ENCODE measurements at regions not wholly inside any gene's neighbourhood (a gene's known extent, or its start where the extent isn't known, plus 50 kb on each side); places are given as distances from the start of the nearest gene placed in this dataset.
"Not testable (repeated sequence)": the region's sequence is repeated elsewhere in the genome, so short reads cannot be mapped to it uniquely, and the experiment has no call there.

DNA sequence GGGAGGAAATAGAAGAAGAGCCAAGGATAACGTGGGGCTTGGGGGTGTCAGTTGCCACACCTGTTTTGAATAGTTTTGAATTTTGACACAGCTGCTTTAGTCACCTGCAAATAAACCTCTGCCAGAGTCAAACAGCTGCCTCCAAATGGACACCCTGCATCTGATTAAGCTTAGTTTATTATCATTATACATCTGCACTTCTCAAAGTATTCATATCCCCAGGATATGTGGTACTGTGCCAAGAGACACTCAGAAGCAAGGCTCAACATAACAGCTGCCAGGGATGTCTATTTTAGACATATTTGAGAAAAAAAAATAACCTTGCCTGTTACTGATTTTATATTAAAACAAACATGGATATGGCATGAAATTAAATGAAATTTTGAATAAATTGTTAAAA is 122.5 kb upstream of the WDR75 start:
- peaks cover 1% of the 10 kb centered on the region for H3K36me3 Mint-ChIP-seq (ENCODE audit: low read depth)
- no peak for ATAC-seq
- CTCF ChIA-PET, result no interaction called here
- intact Hi-C loops (cut with DNase I, micrococcal nuclease), result no loop called here
- peaks cover 12% of the 10 kb centered on the region for H3K9me3 Mint-ChIP-seq (ENCODE audit: low read depth)
- no peaks in the 10 kb centered on the region for H3K27me3 Mint-ChIP-seq
- H3K27ac Mint-ChIP-seq, result no peak overlapping the region
- no peak for DNase-seq
- no peak overlapping the region for H3K4me3 Mint-ChIP-seq
- peaks cover 7% of the 10 kb centered on the region for H3K4me1 Mint-ChIP-seq
- POLR2A ChIA-PET, result no interaction called here

DNA sequence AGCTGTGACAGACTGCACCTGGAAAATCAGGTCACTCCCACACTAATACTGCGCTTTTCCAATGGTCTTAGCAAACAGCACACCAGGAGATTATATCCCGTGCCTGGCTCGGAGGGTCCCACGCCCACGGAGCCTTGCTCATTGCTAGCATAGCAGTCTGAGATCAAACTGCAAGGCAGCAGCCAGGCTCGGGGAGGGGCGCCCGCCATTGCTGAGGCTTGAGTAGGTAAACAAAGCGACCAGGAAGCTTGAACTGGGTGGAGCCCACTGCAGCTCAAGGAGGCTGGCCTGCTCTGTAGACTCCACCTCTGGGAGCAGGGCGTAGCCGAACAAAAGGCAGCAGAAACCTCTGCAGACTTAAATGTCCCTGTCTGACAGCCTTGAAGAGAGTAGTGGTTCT is 121.8 kb upstream of the WDR75 start:
- not testable (repeated sequence) for ATAC-seq

DNA sequence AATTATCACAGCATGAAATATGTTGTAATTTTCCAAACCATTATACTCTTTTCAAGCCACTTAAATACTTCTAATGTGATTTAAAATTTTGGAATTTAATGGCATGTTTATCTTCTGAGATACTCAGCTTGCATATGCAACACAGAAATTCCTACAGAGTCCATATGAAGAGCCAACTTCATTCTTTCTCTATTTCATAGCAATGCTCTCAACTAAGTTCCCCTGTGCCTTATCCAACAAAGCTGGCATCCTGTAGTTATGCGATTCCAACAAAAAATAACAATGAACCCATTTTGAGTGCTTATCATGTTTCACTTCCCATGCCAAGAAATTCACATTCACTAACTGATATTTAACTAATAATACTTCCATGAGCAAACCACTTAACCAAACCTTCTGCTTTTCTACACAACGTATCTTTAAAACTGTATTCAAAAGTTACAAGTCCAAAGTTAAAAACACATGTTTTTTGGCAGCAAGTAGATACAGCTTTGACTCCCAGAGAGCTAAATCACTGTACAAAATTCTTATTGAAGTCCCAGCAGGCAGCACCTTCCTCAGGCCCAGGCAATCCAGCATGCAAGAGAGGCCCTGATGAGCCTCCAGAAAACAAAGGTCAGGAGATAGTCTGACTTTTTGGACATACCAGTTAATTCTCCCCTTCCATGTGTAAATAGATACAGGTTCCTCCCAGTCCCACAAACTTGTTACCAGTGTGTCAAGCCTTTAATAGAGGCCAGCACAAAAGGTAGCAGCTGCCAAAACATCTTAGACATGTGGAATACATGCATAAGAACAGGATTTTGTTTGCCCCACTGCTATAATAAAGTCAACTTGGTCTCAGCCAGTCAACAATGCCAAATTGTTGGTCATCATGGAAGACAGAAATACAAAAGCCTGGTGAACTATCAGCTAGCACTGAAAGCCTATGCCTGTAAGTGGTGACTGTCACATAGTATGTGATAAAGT is 113.1 kb upstream of the WDR75 start:
- ATAC-seq (no peak), DNase-seq (no peak)
- Mint-ChIP-seq H3K9me3 (ENCODE audit: low read depth) (peaks cover 8% of the 10 kb centered on the region), H3K27ac (no peak overlapping the region), H3K36me3 (ENCODE audit: low read depth) (no peaks in the 10 kb centered on the region), H3K27me3 (no peaks in the 10 kb centered on the region), H3K4me1 (no peaks in the 10 kb centered on the region), H3K4me3 (no peak overlapping the region)
- intact Hi-C loops (cut with DNase I, micrococcal nuclease), result no loop called here
- ChIA-PET POLR2A (no interaction called here), CTCF (no interaction called here)

More for the DNA sequence above, 121.8 kb upstream of the WDR75 start:
- H3K27me3 Mint-ChIP-seq; CTCF ChIA-PET; H3K36me3 Mint-ChIP-seq (ENCODE audit: low read depth); H3K27ac Mint-ChIP-seq; H3K4me1 Mint-ChIP-seq; POLR2A ChIA-PET; DNase-seq; H3K4me3 Mint-ChIP-seq; intact Hi-C loops (cut with DNase I, micrococcal nuclease): not testable (repeated sequence)
- peaks cover 12% of the 10 kb centered on the region for H3K9me3 Mint-ChIP-seq (ENCODE audit: low read depth)

DNA sequence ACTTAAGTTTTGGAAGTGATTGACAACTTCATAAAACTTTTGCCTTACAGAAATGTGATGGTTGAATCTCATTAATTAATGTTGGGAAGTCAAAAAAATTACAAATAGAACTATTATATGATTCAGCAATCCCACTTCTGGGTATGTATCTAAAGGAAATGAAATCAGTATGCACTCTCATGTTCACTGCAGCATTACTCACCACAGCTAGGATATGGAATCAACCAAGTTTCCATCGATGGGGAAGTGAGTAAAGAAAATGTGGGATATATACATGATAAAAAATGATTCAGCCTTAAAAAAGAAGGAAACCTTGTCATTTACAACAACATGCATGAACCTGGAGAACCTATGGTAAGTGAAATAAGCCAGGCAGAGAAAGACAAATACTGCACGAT is 112.4 kb upstream of the WDR75 start:
- no peak overlapping the region for H3K4me3 Mint-ChIP-seq
- no peak for ATAC-seq
- no peaks in the 10 kb centered on the region for H3K4me1 Mint-ChIP-seq
- intact Hi-C loops (cut with DNase I, micrococcal nuclease), result no loop called here
- no peak for DNase-seq
- H3K27me3 Mint-ChIP-seq, result no peaks in the 10 kb centered on the region
- CTCF ChIA-PET, result interaction anchor here (1.3 kb wide), 1 partner anchor 186 kb away, joined by 4 read pairs; no protein-coding TSS in a partner anchor
- no peak overlapping the region for H3K27ac Mint-ChIP-seq
- peaks cover 8% of the 10 kb centered on the region for H3K9me3 Mint-ChIP-seq (ENCODE audit: low read depth)
- POLR2A ChIA-PET, result no interaction called here
- H3K36me3 Mint-ChIP-seq (ENCODE audit: low read depth), result no peaks in the 10 kb centered on the region

DNA sequence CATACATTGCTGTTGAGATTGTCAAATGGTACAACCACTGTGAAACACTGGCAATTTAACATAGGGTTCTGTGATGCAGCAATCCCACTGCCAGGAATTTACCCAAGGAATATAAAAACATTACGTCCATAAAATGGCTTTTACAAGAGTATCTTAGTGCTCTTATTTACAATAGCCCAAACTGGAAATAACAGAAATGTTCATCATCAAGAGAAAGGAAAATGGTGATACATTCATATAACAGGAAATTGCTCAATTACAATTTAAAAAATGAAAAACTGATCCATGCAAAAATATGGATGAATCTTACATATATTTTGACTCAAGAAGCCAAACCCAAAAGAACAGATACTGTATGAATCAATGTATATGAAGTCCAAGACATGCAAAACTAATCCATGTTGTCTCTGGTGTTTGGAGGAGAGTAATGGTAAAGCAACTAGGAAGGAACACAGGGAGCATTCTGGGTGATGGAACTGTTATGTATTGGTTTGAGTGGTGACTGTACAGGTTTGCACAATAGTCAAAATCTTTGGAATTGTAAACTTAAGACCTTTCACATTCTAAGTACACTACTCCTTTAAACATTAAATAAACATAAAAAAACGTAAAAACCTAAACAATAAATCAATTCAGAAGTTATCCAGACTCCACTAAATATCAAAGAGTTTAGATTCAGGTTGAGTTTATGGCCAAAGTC is 104.8 kb upstream of the WDR75 start:
- DNase-seq, result no peak
- CTCF ChIA-PET, result no interaction called here
- Mint-ChIP-seq H3K4me1 (no peaks in the 10 kb centered on the region), H3K36me3 (ENCODE audit: low read depth) (peaks cover 2% of the 10 kb centered on the region), H3K27ac (no peak overlapping the region), H3K4me3 (no peak overlapping the region), H3K27me3 (no peaks in the 10 kb centered on the region), H3K9me3 (ENCODE audit: low read depth) (peaks cover 22% of the 10 kb centered on the region)
- intact Hi-C loops (cut with DNase I, micrococcal nuclease), result no loop called here
- POLR2A ChIA-PET, result no interaction called here
- ATAC-seq, result no peak

DNA sequence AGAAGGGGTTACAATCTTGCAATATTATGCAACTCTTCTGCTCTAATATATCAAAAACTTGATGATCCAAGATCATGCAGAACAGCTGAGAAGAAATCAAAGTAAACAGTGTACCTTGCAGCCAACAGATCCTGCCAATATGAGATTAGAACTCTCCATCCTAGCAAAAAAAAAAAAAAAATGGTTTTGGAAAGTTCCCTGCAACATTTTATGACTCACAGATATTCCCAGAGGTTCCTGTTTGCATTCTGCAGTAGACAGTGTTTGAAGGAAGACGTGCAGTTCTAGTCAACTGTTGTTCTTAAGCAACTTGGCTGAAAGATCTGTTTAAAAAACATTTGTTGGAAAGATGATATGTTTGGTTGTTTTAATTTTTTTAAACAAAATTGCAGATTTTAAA is 103.6 kb upstream of the WDR75 start:
- H3K27me3 Mint-ChIP-seq, result no peaks in the 10 kb centered on the region
- POLR2A ChIA-PET, result no interaction called here
- ATAC-seq, result no peak
- no peak overlapping the region for H3K27ac Mint-ChIP-seq
- DNase-seq, result no peak
- intact Hi-C loops (cut with DNase I, micrococcal nuclease), result no loop called here
- H3K4me3 Mint-ChIP-seq, result no peak overlapping the region
- CTCF ChIA-PET, result interaction anchor here (0.7 kb wide), 1 partner anchor 243 kb away, joined by 3 read pairs; no protein-coding TSS in a partner anchor
- H3K4me1 Mint-ChIP-seq, result no peaks in the 10 kb centered on the region
- H3K36me3 Mint-ChIP-seq (ENCODE audit: low read depth), result peaks cover 2% of the 10 kb centered on the region
- peaks cover 17% of the 10 kb centered on the region for H3K9me3 Mint-ChIP-seq (ENCODE audit: low read depth)

DNA sequence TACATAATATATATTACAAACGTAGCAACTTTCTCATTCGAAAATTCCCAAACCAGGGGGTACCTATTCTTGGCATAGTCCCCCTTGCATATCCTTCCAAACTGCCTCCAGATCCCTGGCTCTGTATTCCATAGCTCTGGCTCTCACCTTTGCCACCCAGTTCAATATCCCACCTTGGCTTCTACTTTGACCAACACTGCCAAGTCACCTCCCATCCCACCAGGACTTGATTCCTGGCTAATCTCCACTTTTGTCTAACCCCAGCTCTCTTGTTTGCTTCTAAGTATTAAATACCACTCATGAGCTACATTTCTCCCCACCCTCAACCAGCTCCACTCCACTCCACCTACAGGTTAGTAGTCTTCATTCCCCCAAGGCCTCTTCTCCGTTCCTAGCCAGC is 103.2 kb upstream of the WDR75 start:
- ChIA-PET POLR2A (no interaction called here), CTCF (interaction anchor here (0.7 kb wide), 1 partner anchor 244 kb away, joined by 3 read pairs; no protein-coding TSS in a partner anchor)
- no peak for ATAC-seq
- intact Hi-C loops (cut with DNase I, micrococcal nuclease), result no loop called here
- DNase-seq, result no peak
- H3K27ac Mint-ChIP-seq, result no peak overlapping the region
- peaks cover 17% of the 10 kb centered on the region for H3K9me3 Mint-ChIP-seq (ENCODE audit: low read depth)
- H3K4me1 Mint-ChIP-seq, result no peaks in the 10 kb centered on the region
- peaks cover 2% of the 10 kb centered on the region for H3K36me3 Mint-ChIP-seq (ENCODE audit: low read depth)
- H3K27me3 Mint-ChIP-seq, result no peaks in the 10 kb centered on the region
- no peak overlapping the region for H3K4me3 Mint-ChIP-seq

DNA sequence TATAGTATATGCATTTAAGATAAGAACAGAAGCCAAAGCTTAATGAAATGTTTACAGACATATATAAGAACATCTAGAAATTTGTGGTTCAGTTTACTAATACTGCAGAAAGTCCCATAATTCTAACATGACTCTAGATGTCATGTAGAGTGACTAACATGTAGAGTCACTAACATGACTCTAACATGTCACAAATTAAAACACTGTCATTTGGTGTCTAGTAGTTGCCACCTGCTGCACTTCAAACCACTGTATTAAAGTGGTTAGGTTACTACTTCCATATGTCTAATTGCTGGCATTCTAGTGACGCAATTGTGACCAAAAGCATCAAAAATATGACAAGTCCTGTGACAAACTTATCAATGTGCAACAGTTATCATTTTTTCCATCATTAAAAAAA is 100.2 kb upstream of the WDR75 start:
- no peak for DNase-seq
- POLR2A ChIA-PET, result no interaction called here

DNA sequence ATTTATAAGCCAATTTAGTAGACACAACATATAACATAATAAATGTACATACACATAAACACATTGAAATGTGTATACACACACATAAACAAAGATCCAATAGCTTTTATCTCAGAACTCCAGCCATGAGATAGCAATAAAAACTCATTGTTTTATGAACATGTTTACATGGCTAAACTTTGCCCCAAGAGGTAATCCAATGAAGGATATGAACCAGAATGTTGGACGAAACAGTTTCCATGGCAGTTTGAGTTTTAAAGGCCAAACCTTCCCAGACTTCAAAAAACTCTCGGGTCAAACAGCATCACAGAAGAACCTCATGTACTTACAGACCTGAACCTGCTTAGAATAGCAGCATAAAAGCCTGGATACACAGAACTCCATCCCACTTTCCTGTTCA is 97.2 kb upstream of the WDR75 start:
- Mint-ChIP-seq H3K9me3 (ENCODE audit: low read depth) (peaks cover 6% of the 10 kb centered on the region), H3K27ac (no peak overlapping the region), H3K36me3 (ENCODE audit: low read depth) (no peaks in the 10 kb centered on the region), H3K4me3 (no peak overlapping the region), H3K4me1 (peaks cover 12% of the 10 kb centered on the region), H3K27me3 (no peaks in the 10 kb centered on the region)
- POLR2A ChIA-PET, result no interaction called here
- ATAC-seq (no peak), DNase-seq (no peak)
- CTCF ChIA-PET, result no interaction called here
- intact Hi-C loops (cut with DNase I, micrococcal nuclease), result no loop called here

More for the DNA sequence above, 100.2 kb upstream of the WDR75 start:
- no peaks in the 10 kb centered on the region for H3K27me3 Mint-ChIP-seq
- ATAC-seq, result no peak
- peaks cover 17% of the 10 kb centered on the region for H3K9me3 Mint-ChIP-seq (ENCODE audit: low read depth)
- CTCF ChIA-PET, result interaction anchor here (0.6 kb wide), 1 partner anchor 247 kb away, joined by 3 read pairs; no protein-coding TSS in a partner anchor
- intact Hi-C loops (cut with DNase I, micrococcal nuclease), result no loop called here
- H3K4me1 Mint-ChIP-seq, result no peaks in the 10 kb centered on the region
- H3K36me3 Mint-ChIP-seq (ENCODE audit: low read depth), result peaks cover 2% of the 10 kb centered on the region
- no peak overlapping the region for H3K4me3 Mint-ChIP-seq
- no peak overlapping the region for H3K27ac Mint-ChIP-seq

DNA sequence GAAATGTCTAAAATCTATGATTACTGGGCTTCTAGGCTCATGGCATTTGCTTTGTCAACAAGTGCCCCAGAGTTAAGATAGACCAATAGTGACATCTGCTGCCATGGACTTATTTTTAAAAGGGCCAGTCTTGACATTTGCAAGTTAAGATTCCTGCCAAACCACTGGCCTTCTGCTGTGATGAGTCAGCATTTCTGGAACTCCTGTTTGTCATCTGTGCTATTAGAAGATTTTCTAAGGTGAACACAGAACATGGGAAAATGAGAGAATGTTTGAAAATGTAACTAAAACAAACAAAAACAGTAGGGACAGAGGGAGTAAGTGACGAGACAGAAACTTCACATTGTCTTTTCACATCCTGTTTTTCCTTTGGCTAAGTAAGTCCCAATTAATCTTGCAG is 93.7 kb upstream of the WDR75 start:
- ATAC-seq (peak; percentile 12), DNase-seq (peak; percentile 6)
- H3K27me3 Mint-ChIP-seq, result no peaks in the 10 kb centered on the region
- ChIA-PET CTCF (interaction anchor here (0.8 to 2.2 kb wide), 4 partner anchors 12 to 263 kb away, joined by 3 to 7 read pairs (median 4); no protein-coding TSS in a partner anchor), POLR2A (interaction anchor here (0.7 kb wide), 1 partner anchor 1583 kb away, joined by 5 read pairs; no protein-coding TSS in a partner anchor)
- H3K9me3 Mint-ChIP-seq (ENCODE audit: low read depth), result no peaks in the 10 kb centered on the region
- intact Hi-C loops (cut with DNase I, micrococcal nuclease), result loop anchor here (2.0 to 5.0 kb wide), 2 partner anchors 205 to 255 kb away; no protein-coding TSS in a partner anchor
- H3K27ac Mint-ChIP-seq, result no peak overlapping the region
- peaks cover 12% of the 10 kb centered on the region for H3K4me1 Mint-ChIP-seq
- no peak overlapping the region for H3K4me3 Mint-ChIP-seq
- H3K36me3 Mint-ChIP-seq (ENCODE audit: low read depth), result no peaks in the 10 kb centered on the region

DNA sequence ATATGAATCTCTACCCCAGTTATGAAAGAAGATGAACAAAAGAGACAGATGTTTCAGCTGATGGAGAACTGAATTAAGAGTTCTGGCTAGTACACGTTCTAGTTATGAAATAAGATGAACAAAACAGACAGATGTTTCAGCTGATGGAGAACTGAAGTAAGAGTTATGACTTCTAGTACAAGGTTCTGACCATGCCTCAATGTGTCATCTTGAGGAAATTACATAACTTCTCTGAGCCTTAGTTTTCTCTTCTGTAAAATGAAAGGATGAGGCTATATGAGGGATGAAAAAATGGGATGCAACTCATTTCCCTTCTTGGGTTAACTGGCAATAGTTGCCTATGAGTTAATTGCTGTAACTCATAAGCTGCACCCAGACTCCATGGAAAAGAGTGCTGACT is 92.9 kb upstream of the WDR75 start:
- H3K36me3 Mint-ChIP-seq (ENCODE audit: low read depth), result no peaks in the 10 kb centered on the region
- ChIA-PET CTCF (interaction anchor here (0.8 to 2.2 kb wide), 5 partner anchors 11 to 264 kb away, joined by 3 to 7 read pairs (median 3); no protein-coding TSS in a partner anchor), POLR2A (interaction anchor here (0.7 kb wide), 1 partner anchor 1582 kb away, joined by 5 read pairs; no protein-coding TSS in a partner anchor)
- DNase-seq (no peak), ATAC-seq (no peak)
- H3K27me3 Mint-ChIP-seq, result no peaks in the 10 kb centered on the region
- intact Hi-C loops (cut with DNase I, micrococcal nuclease), result loop anchor here (5.0 kb wide), 1 partner anchor 256 kb away; no protein-coding TSS in a partner anchor
- no peaks in the 10 kb centered on the region for H3K9me3 Mint-ChIP-seq (ENCODE audit: low read depth)
- H3K4me1 Mint-ChIP-seq, result peaks cover 12% of the 10 kb centered on the region
- no peak overlapping the region for H3K27ac Mint-ChIP-seq
- no peak overlapping the region for H3K4me3 Mint-ChIP-seq

Data from activated CD4-positive, alpha-beta T cell treated with anti-CD3 and anti-CD28 coated beads for 36 hours (primary cell).